Mesenchymal stem cell (in vitro differentiated cells and primary cell): ENCODE measurements at regions not wholly inside any gene's neighbourhood (a gene's known extent, or its start where the extent isn't known, plus 50 kb on each side); places are given as distances from the start of the nearest gene placed in this dataset.
"Not testable (repeated sequence)": the region's sequence is repeated elsewhere in the genome, so short reads cannot be mapped to it uniquely, and the experiment has no call there.

Source experiments
- DNase-seq: peaks from one replicate; pipeline ENCODE4 v3.0.0-alpha.2; 2013
- H2AFZ ChIP-seq: one replicate; pipeline ENCODE4 v1.6.1; 2013; ENCODE audit warnings: low read depth, mild to moderate bottlenecking, control low read depth, inconsistent platforms, low read length, moderate library complexity
- H2AK5ac ChIP-seq: 2 replicates; pipeline ENCODE4 v1.6.1; 2013; ENCODE audit warnings: low read length, moderate library complexity, mild to moderate bottlenecking, inconsistent platforms; ENCODE audit not compliant: severe bottlenecking
- H2BK120ac ChIP-seq: one replicate; pipeline ENCODE4 v1.6.1; 2013; ENCODE audit warnings: low read depth, mild to moderate bottlenecking, inconsistent platforms, low read length, moderate library complexity
- H2BK12ac ChIP-seq, 2 experiments: one replicate each; pipeline ENCODE4 v1.6.1; 2013; ENCODE audit warnings: inconsistent platforms in 2 of 2, low read length in 2 of 2, mild to moderate bottlenecking in 2 of 2, moderate library complexity in 2 of 2, control low read depth in 1 of 2
- H2BK15ac ChIP-seq: one replicate; pipeline ENCODE4 v1.6.1; 2013; ENCODE audit warnings: mild to moderate bottlenecking, low read depth, inconsistent platforms; ENCODE audit not compliant: poor library complexity, severe bottlenecking
- H2BK5ac ChIP-seq: 2 replicates; pipeline ENCODE4 v1.6.1; 2013; ENCODE audit warnings: low read depth, mild to moderate bottlenecking, low read length, control low read depth, inconsistent platforms; ENCODE audit not compliant: poor library complexity, severe bottlenecking
- H3K14ac ChIP-seq, 2 experiments: one replicate each; pipeline ENCODE4 v1.6.1; 2013; ENCODE audit warnings: inconsistent platforms in 2 of 2, low read length in 2 of 2, control low read depth in 1 of 2, mild to moderate bottlenecking in 1 of 2, moderate library complexity in 1 of 2
- H3K18ac ChIP-seq, 2 experiments: one replicate each; pipeline ENCODE4 v1.6.1; 2013; ENCODE audit warnings: inconsistent platforms in 2 of 2, low read length in 2 of 2, control low read depth in 1 of 2, low read depth in 1 of 2, mild to moderate bottlenecking in 1 of 2
- H3K23ac ChIP-seq, 2 experiments: one replicate each; pipeline ENCODE4 v1.6.1; 2013; ENCODE audit warnings: inconsistent platforms in 2 of 2, low read length in 2 of 2, mild to moderate bottlenecking in 2 of 2, moderate library complexity in 2 of 2, control low read depth in 1 of 2
- H3K27ac ChIP-seq: 2 replicates; pipeline ENCODE4 v1.5.1; 2013; ENCODE audit warnings: mild to moderate bottlenecking, moderate library complexity, low read length, control low read depth, inconsistent platforms; ENCODE audit not compliant: poor library complexity, severe bottlenecking
- H3K27me3 ChIP-seq, 2 experiments: 2 replicates each; pipeline versions ENCODE4 v1.6.1 to v1.7.0; 2013; ENCODE audit warnings: low read length in 2 of 2, mild to moderate bottlenecking in 2 of 2, moderate library complexity in 2 of 2, control low read depth in 1 of 2, inconsistent platforms in 1 of 2; ENCODE audit not compliant: control insufficient read depth in 1 of 2, insufficient read depth in 1 of 2
- H3K36me3 ChIP-seq, 2 experiments: 2 replicates each; pipeline versions ENCODE4 v1.6.1 to v1.7.0; 2013; ENCODE audit warnings: low read length in 2 of 2, control low read depth in 1 of 2, inconsistent platforms in 1 of 2, low read depth in 1 of 2, mild to moderate bottlenecking in 1 of 2; ENCODE audit not compliant: insufficient read depth in 2 of 2, control insufficient read depth in 1 of 2
- H3K4ac ChIP-seq, 2 experiments: one replicate each; pipeline ENCODE4 v1.6.1; 2013; ENCODE audit warnings: inconsistent platforms in 2 of 2, low read length in 2 of 2, mild to moderate bottlenecking in 2 of 2, moderate library complexity in 2 of 2, control low read depth in 1 of 2, low read depth in 1 of 2
- H3K4me1 ChIP-seq: 2 replicates; pipeline ENCODE4 v1.6.1; 2013; ENCODE audit warnings: low read depth, low read length, control low read depth; ENCODE audit not compliant: control insufficient read depth, insufficient read depth
- H3K4me2 ChIP-seq: 2 replicates; pipeline ENCODE4 v1.6.1; 2013; ENCODE audit warnings: low read length, mild to moderate bottlenecking, inconsistent platforms; ENCODE audit not compliant: poor library complexity, severe bottlenecking
- H3K4me3 ChIP-seq, 2 experiments: 2 replicates each; pipeline versions ENCODE4 v1.5.1 to v1.7.0; 2013; ENCODE audit warnings: low read length in 2 of 2, mild to moderate bottlenecking in 2 of 2, control low read depth in 1 of 2, low read depth in 1 of 2; ENCODE audit not compliant: insufficient read depth in 1 of 2
- H3K79me1 ChIP-seq: replicated peaks from 2 replicates; pipeline ENCODE4 v1.6.1; 2013; ENCODE audit warnings: mild to moderate bottlenecking, control low read depth, low read length, inconsistent platforms; ENCODE audit not compliant: poor library complexity, severe bottlenecking
- H3K9ac ChIP-seq: 2 replicates; pipeline ENCODE4 v1.7.0; 2013; ENCODE audit warnings: mild to moderate bottlenecking, low read length, moderate library complexity
- H3K9me3 ChIP-seq: 2 replicates; pipeline ENCODE4 v1.7.0; 2013; ENCODE audit warnings: mild to moderate bottlenecking, low read length; ENCODE audit not compliant: control insufficient read depth
- H4K8ac ChIP-seq: one replicate; pipeline ENCODE4 v1.6.1; 2013; ENCODE audit warnings: inconsistent platforms, mild to moderate bottlenecking, low read length, moderate library complexity
- H4K91ac ChIP-seq: one replicate; pipeline ENCODE4 v1.6.1; 2013; ENCODE audit warnings: mild to moderate bottlenecking, low read length, inconsistent platforms
- WGBS: methylation state at CpG from one replicate; pipeline ENCODE4 v1.1.7; 2013; ENCODE audit warnings: mixed read lengths; 5-methylcytosine and 5-hydroxymethylcytosine counted together

GRCh38 chr1:217133958-217134856, 411.0 kb upstream of the ESRRG start:
- no peak overlapping the region for H4K91ac ChIP-seq
- no peaks in the 10 kb centered on the region for H3K36me3 ChIP-seq
- H3K4me1 ChIP-seq = peaks cover 27% of the 10 kb centered on the region
- no peak overlapping the region for H2AFZ ChIP-seq
- no peak overlapping the region for H2BK120ac ChIP-seq
- WGBS = 1% methylated on average over 51 of the region's 53 CpGs
- no peaks in the 10 kb centered on the region for H3K9me3 ChIP-seq
- H2AK5ac ChIP-seq = no peak overlapping the region
- H3K14ac ChIP-seq = no peak overlapping the region
- no peak overlapping the region for H3K4ac ChIP-seq
- no peaks in the 10 kb centered on the region for H3K79me1 ChIP-seq
- no peak overlapping the region for H3K9ac ChIP-seq
- no peak overlapping the region for H2BK15ac ChIP-seq
- H3K23ac ChIP-seq = no peak overlapping the region
- H3K27me3 ChIP-seq = peaks cover 69 to 78% of the 10 kb centered on the region in 2 experiments
- no peak overlapping the region for H2BK5ac ChIP-seq
- no peak overlapping the region for H2BK12ac ChIP-seq
- no peak overlapping the region for H3K4me3 ChIP-seq
- DNase-seq = peak; percentile 42
- H3K18ac ChIP-seq = no peak overlapping the region
- no peak overlapping the region for H4K8ac ChIP-seq
- H3K4me2 ChIP-seq = peak overlapping the region; percentile 88
- no peak overlapping the region for H3K27ac ChIP-seq

- H2BK15ac ChIP-seq = no peak overlapping the region
- no peak overlapping the region for H4K8ac ChIP-seq
- no peak overlapping the region for H3K27ac ChIP-seq
- H3K9ac ChIP-seq = no peak overlapping the region
- H2BK120ac ChIP-seq = no peak overlapping the region
- H2AFZ ChIP-seq = no peak overlapping the region
- peaks cover 58 to 67% of the 10 kb centered on the region in 2 experiments for H3K27me3 ChIP-seq
- H2AK5ac ChIP-seq = no peak overlapping the region
- no peak overlapping the region for H2BK12ac ChIP-seq
- H3K4me3 ChIP-seq = no peak overlapping the region
- H3K36me3 ChIP-seq = no peaks in the 10 kb centered on the region
- H3K4me2 ChIP-seq = no peak overlapping the region
- peaks cover 26% of the 10 kb centered on the region for H3K4me1 ChIP-seq
- DNase-seq = no peak
- H3K23ac ChIP-seq = no peak overlapping the region
- H4K91ac ChIP-seq = no peak overlapping the region
- no peak overlapping the region for H3K18ac ChIP-seq
- H3K4ac ChIP-seq = no peak overlapping the region
- 66% methylated on average over 20 of the region's 20 CpGs for WGBS
- H3K79me1 ChIP-seq = no peaks in the 10 kb centered on the region
- no peaks in the 10 kb centered on the region for H3K9me3 ChIP-seq
- no peak overlapping the region for H3K14ac ChIP-seq
- no peak overlapping the region for H2BK5ac ChIP-seq
These were observed 409.9 kb upstream of the ESRRG start for GRCh38 chr1:217133092-217133491.

- H4K91ac ChIP-seq, H3K9me3 ChIP-seq, H3K23ac ChIP-seq, H2AFZ ChIP-seq, H3K4ac ChIP-seq, H3K4me1 ChIP-seq, H2BK12ac ChIP-seq, H3K4me3 ChIP-seq, H3K9ac ChIP-seq, H2AK5ac ChIP-seq, H3K18ac ChIP-seq, H3K36me3 ChIP-seq, H2BK120ac ChIP-seq, H3K14ac ChIP-seq, H2BK15ac ChIP-seq, H3K27me3 ChIP-seq, H3K79me1 ChIP-seq, H3K4me2 ChIP-seq, DNase-seq, H3K27ac ChIP-seq, H4K8ac ChIP-seq, H2BK5ac ChIP-seq: not testable (repeated sequence)
- no CpG with 5 or more reads among the region's 1 CpG for WGBS
These were observed 400.1 kb upstream of the ESRRG start for GRCh38 chr1:217123340-217123739.

- Histone ChIP-seq H2AFZ (no peak overlapping the region), H3K9me3 (peaks cover 2% of the 10 kb centered on the region)
These were observed 394.8 kb upstream of the ESRRG start for GRCh38 chr1:217117973-217118465.

More at GRCh38 chr1:217117973-217118465, 394.8 kb upstream of the ESRRG start:
- no peak overlapping the region for H2AK5ac ChIP-seq
- no peak overlapping the region for H3K18ac ChIP-seq
- no peak overlapping the region for H4K91ac ChIP-seq
- no peak overlapping the region for H3K9ac ChIP-seq
- H2BK15ac ChIP-seq = no peak overlapping the region
- no peak overlapping the region for H4K8ac ChIP-seq
- H3K4ac ChIP-seq = no peak overlapping the region
- no peak for DNase-seq
- no peak overlapping the region for H3K23ac ChIP-seq
- H2BK120ac ChIP-seq = no peak overlapping the region
- H3K36me3 ChIP-seq = no peaks in the 10 kb centered on the region
- H3K14ac ChIP-seq = no peak overlapping the region
- H3K4me3 ChIP-seq = no peak overlapping the region
- no peaks in the 10 kb centered on the region for H3K79me1 ChIP-seq
- H3K4me1 ChIP-seq = no peaks in the 10 kb centered on the region
- H3K27me3 ChIP-seq = no peaks in the 10 kb centered on the region
- no peak overlapping the region for H3K4me2 ChIP-seq
- H3K27ac ChIP-seq = no peak overlapping the region
- no peak overlapping the region for H2BK5ac ChIP-seq
- H2BK12ac ChIP-seq = no peak overlapping the region
